K562 (cell line): ENCODE measurements at regions not wholly inside any gene's neighbourhood (a gene's known extent, or its start where the extent isn't known, plus 50 kb on each side); places are given as distances from the start of the nearest gene placed in this dataset.

Experiments
- ATAC-seq: fragments of 200-7000 bp; cut with Tn5 transposase; 3 replicates; pipeline ENCODE4 v1.9.1; 2020; ENCODE audit warnings: moderate library complexity
- BruUV-seq: library from RNA; stranded (reverse); fragments of 400-500 nt; replicated peaks from 2 replicates; lab custom pipeline; 2021; lab: Mats Ljungman, UMichigan
- CTCF ChIA-PET: fragments of 300-600 bp; formaldehyde crosslinking; extraction: SDS; loops from one replicate; lab custom pipeline; 2021; ENCODE audit warnings: low intra/inter-chr PET ratio; lab: Yijun Ruan, JAX
- POLR2A ChIA-PET: fragments of 300-600, 350-650 bp; sonication (Branson Sonifier 250); formaldehyde crosslinking; extraction: SDS; loops from one replicate; lab custom pipeline; 2021; ENCODE audit warnings: antibody characterized with exemption, inconsistent platforms; lab: Yijun Ruan, JAX
- DNase-seq, 4 experiments: peaks; one replicate each; pipeline versions ENCODE4 v3.0.0 to v3.0.0-alpha.2; 2011 to 2018; ENCODE audit warnings: low spot score in 3 of 4, mixed read lengths in 3 of 4; ENCODE audit errors: extremely low read depth in 1 of 4
- FAIRE-seq: peaks from 2 replicates; lab custom pipeline; 2011; peaks lifted over from hg19 to GRCh38; lab: Jason Lieb, UNC
- H2AFZ ChIP-seq: 2 replicates; pipeline ENCODE4 v1.6.0; 2011; ENCODE audit warnings: low read depth, low read length, control low read depth, inconsistent platforms
- H3K27ac ChIP-seq: fragments of 200-600 bp; 3 replicates; pipeline ENCODE4 v1.8.0; 2011; ENCODE audit warnings: low read depth, mild to moderate bottlenecking, control low read depth, inconsistent platforms, low read length, moderate library complexity, mixed read lengths; ENCODE audit errors: extremely low read depth
- H3K27me3 ChIP-seq, 2 experiments: fragments of 300-600 bp in 1 of 2; 2 replicates in 1 of 2; 3 replicates in 1 of 2; pipeline versions ENCODE4 v1.6.0 to v1.8.0; 2011; ENCODE audit warnings: inconsistent platforms in 2 of 2, low read length in 2 of 2, mild to moderate bottlenecking in 1 of 2, mixed read lengths in 1 of 2, moderate library complexity in 1 of 2; ENCODE audit not compliant: control insufficient read depth in 2 of 2, insufficient read depth in 2 of 2
- H3K36me3 ChIP-seq: fragments of 300-600 bp; 3 replicates; pipeline ENCODE4 v1.8.0; 2011; ENCODE audit warnings: mild to moderate bottlenecking, low read length, inconsistent platforms; ENCODE audit not compliant: control insufficient read depth, insufficient read depth
- H3K4me1 ChIP-seq, 2 experiments: fragments of 200-600 bp in 1 of 2; replicated peaks in 1 of 2; 2 replicates in 1 of 2; 3 replicates in 1 of 2; pipeline versions ENCODE4 v1.5.1 to v1.8.0; 2011; ENCODE audit warnings: inconsistent platforms in 2 of 2, low read length in 2 of 2, mild to moderate bottlenecking in 1 of 2, mixed read lengths in 1 of 2, moderate library complexity in 1 of 2; ENCODE audit not compliant: control insufficient read depth in 2 of 2, insufficient read depth in 2 of 2
- H3K4me2 ChIP-seq: 2 replicates; pipeline ENCODE4 v1.6.1; 2011; ENCODE audit warnings: low read length, control low read depth, inconsistent platforms, mixed read lengths; ENCODE audit not compliant: insufficient read depth
- H3K4me3 ChIP-seq: fragments of 200-600 bp; sonication (generic), shearing (Covaris generic); 2 replicates; pipeline ENCODE4 v1.5.1; 2016; ENCODE audit warnings: control low read depth, inconsistent platforms
- H3K79me2 ChIP-seq: fragments of 200-600 bp; 3 replicates; pipeline ENCODE4 v1.8.0; 2011; ENCODE audit warnings: low read length, inconsistent platforms; ENCODE audit not compliant: control insufficient read depth, insufficient read depth
- H3K9ac ChIP-seq, 2 experiments: 2 replicates each; pipeline versions ENCODE4 v1.6.0 to v1.6.1; 2011; ENCODE audit warnings: low read depth in 2 of 2, low read length in 2 of 2, control low read depth in 1 of 2, inconsistent platforms in 1 of 2, mild to moderate bottlenecking in 1 of 2, mixed read lengths in 1 of 2; ENCODE audit not compliant: insufficient read depth in 1 of 2
- H3K9me1 ChIP-seq: one replicate; pipeline ENCODE4 v1.6.0; 2011; ENCODE audit warnings: inconsistent platforms, mild to moderate bottlenecking, low read length, moderate library complexity; ENCODE audit not compliant: control insufficient read depth, insufficient read depth
- H3K9me3 ChIP-seq: replicated peaks from 2 replicates; pipeline ENCODE4 v1.5.1; 2011; ENCODE audit warnings: low read depth, low read length, inconsistent platforms; ENCODE audit not compliant: control insufficient read depth, insufficient read depth
- H4K20me1 ChIP-seq: replicated peaks from 2 replicates; pipeline ENCODE4 v1.6.1; 2011; ENCODE audit warnings: low read length, inconsistent platforms, mixed read lengths; ENCODE audit not compliant: control insufficient read depth, insufficient read depth
- MITF ChIP-seq: IDR thresholded peaks from 2 replicates; pipeline ENCODE4 v1.6.1; 2014; ENCODE audit warnings: antibody characterized with exemption
- MYC ChIP-seq, 2 experiments: fragments of 250-450 bp in 1 of 2; sonication (Bioruptor Pico) in 1 of 2; IDR thresholded peaks; 2 replicates each; pipeline versions ENCODE4 v1.5.1 to v1.6.1; 2012 to 2021; ENCODE audit warnings: low read depth in 2 of 2, borderline replicate concordance in 1 of 2, improper control_type of control experiment in 1 of 2, low read length in 1 of 2, mild to moderate bottlenecking in 1 of 2, moderate library complexity in 1 of 2
- ZNF24 ChIP-seq: fragments of 450-650 bp; IDR thresholded peaks from 2 replicates; pipeline ENCODE4 v1.6.1; 2016
- ZNF785 ChIP-seq: fragments of 250-450 bp; sonication (Bioruptor Pico); IDR thresholded peaks from 2 replicates; pipeline ENCODE4 v1.4.0; 2020; ENCODE audit warnings: mild to moderate bottlenecking
- WGBS: fragments of 100-300 bp; shearing (Covaris generic); methylation state at CpG from one replicate; pipeline ENCODE4 v1.1.6; 2016; ENCODE audit warnings: low coverage, mixed read lengths; ENCODE audit not compliant: insufficient coverage; ENCODE audit errors: missing lambda C conversion rate; 5-methylcytosine and 5-hydroxymethylcytosine counted together
- in situ Hi-C: fragments of 300-500 bp; cut with MboI; formaldehyde crosslinking; loops from 4 replicates; pipeline ENCODE4 v1.15.0; 2018; ENCODE audit warnings: inconsistent platforms, mixed read lengths
- intact Hi-C: fragments of 100-400 bp; cut with micrococcal nuclease; formaldehyde crosslinking; loops from 2 replicates; pipeline ENCODE4 v1.14.2; 2022

- no peak overlapping the region for H3K27ac ChIP-seq
- H4K20me1 ChIP-seq: no peaks in the 10 kb centered on the region
- no peak overlapping the region for H3K4me2 ChIP-seq
- H2AFZ ChIP-seq: no peak overlapping the region
- BruUV-seq: no TSS peak
- no peaks in the 10 kb centered on the region for H3K36me3 ChIP-seq
- peaks cover 24 to 43% of the 10 kb centered on the region in 2 experiments; a peak in 4 of 5 replicates for H3K27me3 ChIP-seq
- no peaks in the 10 kb centered on the region for H3K9me1 ChIP-seq
- in situ Hi-C loops (no loop called here), intact Hi-C loops (no loop called here)
- no peak overlapping the region for H3K4me3 ChIP-seq
- DNase-seq (no peak), FAIRE-seq (no peak), ATAC-seq (no peak)
- H3K9ac ChIP-seq: no peak overlapping the region
- no peaks in the 10 kb centered on the region for H3K9me3 ChIP-seq
- ChIA-PET POLR2A (no interaction called here), CTCF (no interaction called here)
- H3K4me1 ChIP-seq: peaks cover 13 to 15% of the 10 kb centered on the region in 2 experiments
- peak; percentile 92 for TF ChIP-seq ZNF24
- TF ChIP-seq MITF: no peak
- 0 out of 2 replicates have a peak, but pooled peaks have one; percentile 1 for TF ChIP-seq MYC (IDR thresholded peaks at IDR 0.05; ENCODE audit: low read depth, low read length)
- no peak for TF ChIP-seq MYC (CRISPR knock-in tag; IDR thresholded peaks at IDR 0.05; ENCODE audit: borderline replicate concordance, low read depth)
- 2% methylated on average over 3 of the region's 3 CpGs for WGBS
- H3K79me2 ChIP-seq: no peaks in the 10 kb centered on the region
Measured at GRCh38 chr1:23615852-23616251, 56.6 kb upstream of the ID3 start.

- CTCF ChIA-PET: no interaction called here
- Histone ChIP-seq H3K9me3 (no peaks in the 10 kb centered on the region), H3K27ac (no peak overlapping the region), H3K4me3 (no peak overlapping the region), H4K20me1 (no peaks in the 10 kb centered on the region), H2AFZ (no peak overlapping the region), H3K9me1 (no peaks in the 10 kb centered on the region), H3K79me2 (no peaks in the 10 kb centered on the region), H3K36me3 (no peaks in the 10 kb centered on the region), H3K4me2 (no peak overlapping the region), H3K4me1 (peaks cover 13 to 15% of the 10 kb centered on the region in 2 experiments), H3K27me3 (peaks cover 19 to 43% of the 10 kb centered on the region in 2 experiments; a peak in 4 of 5 replicates), H3K9ac (no peak overlapping the region; a peak in 1 of 4 replicates)
- POLR2A ChIA-PET: no interaction called here
- WGBS: 7% methylated on average over 6 of the region's 6 CpGs
- intact Hi-C loops (no loop called here), in situ Hi-C loops (no loop called here)
- BruUV-seq: no TSS peak
- no peak for FAIRE-seq
- DNase-seq: no peak
- no peak for TF ChIP-seq ZNF785 (CRISPR knock-in tag)
- ATAC-seq: no peak
Measured at GRCh38 chr1:23615423-23615822, 56.1 kb upstream of the ID3 start.
